GM23338 (cell line): ENCODE measurements at regions not wholly inside any gene's neighbourhood (a gene's known extent, or its start where the extent isn't known, plus 50 kb on each side); places are given as distances from the start of the nearest gene placed in this dataset.

Source experiments
- EZH2 ChIP-seq: fragments of 200-600 bp; sonication (generic); IDR thresholded peaks from one replicate; pipeline ENCODE4 v1.8.0; 2017; ENCODE audit warnings: antibody characterized with exemption, mild to moderate bottlenecking, low read depth; ENCODE audit not compliant: unreplicated experiment
- POLR2AphosphoS5 ChIP-seq: IDR thresholded peaks from 2 replicates; pipeline ENCODE4 v1.6.1; 2016; ENCODE audit warnings: antibody characterized with exemption, low read depth
- TF ChIP-seq, protein P1 (sequence below), 2 experiments: fragments of 200-600 bp in 1 of 2; sonication (generic) in 1 of 2; conservative IDR thresholded peaks; 2 replicates each; pipeline versions ENCODE4 v1.5.1 to v1.6.1; 2016 to 2017; ENCODE audit warnings: antibody characterized with exemption in 2 of 2, low read depth in 2 of 2, mild to moderate bottlenecking in 2 of 2, moderate library complexity in 1 of 2

DNA sequence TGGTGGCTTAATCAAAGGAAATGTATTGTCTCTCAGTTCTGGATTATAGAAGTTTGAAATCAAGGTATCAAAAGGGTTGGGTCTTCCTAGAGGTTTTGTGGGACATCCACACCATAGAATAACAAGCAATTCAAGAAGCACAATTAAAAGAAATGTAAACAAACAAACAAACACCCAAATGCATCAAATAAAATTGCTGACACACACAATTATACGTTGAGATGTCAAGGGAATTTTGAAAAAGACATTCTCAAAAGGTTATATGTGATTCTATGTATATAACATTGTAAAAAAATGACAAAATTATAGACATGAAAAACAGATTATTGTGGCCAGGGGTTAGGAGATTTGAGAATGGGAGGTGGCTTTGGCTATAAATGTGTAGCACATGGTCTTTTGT is 250.7 kb upstream of the AGA start:
- TF ChIP-seq, protein P1, sequence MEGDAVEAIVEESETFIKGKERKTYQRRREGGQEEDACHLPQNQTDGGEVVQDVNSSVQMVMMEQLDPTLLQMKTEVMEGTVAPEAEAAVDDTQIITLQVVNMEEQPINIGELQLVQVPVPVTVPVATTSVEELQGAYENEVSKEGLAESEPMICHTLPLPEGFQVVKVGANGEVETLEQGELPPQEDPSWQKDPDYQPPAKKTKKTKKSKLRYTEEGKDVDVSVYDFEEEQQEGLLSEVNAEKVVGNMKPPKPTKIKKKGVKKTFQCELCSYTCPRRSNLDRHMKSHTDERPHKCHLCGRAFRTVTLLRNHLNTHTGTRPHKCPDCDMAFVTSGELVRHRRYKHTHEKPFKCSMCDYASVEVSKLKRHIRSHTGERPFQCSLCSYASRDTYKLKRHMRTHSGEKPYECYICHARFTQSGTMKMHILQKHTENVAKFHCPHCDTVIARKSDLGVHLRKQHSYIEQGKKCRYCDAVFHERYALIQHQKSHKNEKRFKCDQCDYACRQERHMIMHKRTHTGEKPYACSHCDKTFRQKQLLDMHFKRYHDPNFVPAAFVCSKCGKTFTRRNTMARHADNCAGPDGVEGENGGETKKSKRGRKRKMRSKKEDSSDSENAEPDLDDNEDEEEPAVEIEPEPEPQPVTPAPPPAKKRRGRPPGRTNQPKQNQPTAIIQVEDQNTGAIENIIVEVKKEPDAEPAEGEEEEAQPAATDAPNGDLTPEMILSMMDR (conservative IDR thresholded peaks at IDR 0.05; ENCODE audit: low read depth in 2 of 2) = no peak
- TF ChIP-seq EZH2 (no peak), POLR2AphosphoS5 (no peak)
